Frontal cortex (tissue), 3 donors: ENCODE measurements at regions not wholly inside any gene's neighbourhood (a gene's known extent, or its start where the extent isn't known, plus 50 kb on each side); places are given as distances from the start of the nearest gene placed in this dataset.
"Not testable (repeated sequence)": the region's sequence is repeated elsewhere in the genome, so short reads cannot be mapped to it uniquely, and the experiment has no call there.

Experiments
- DNase-seq, 2 donors: peaks; one replicate each; pipeline ENCODE4 v3.0.0; 2012; ENCODE audit warnings: low spot score in 2 of 2
- FAIRE-seq: peaks from 2 replicates; lab custom pipeline; 2012; peaks lifted over from hg19 to GRCh38; lab: Jason Lieb, UNC
- donor health status: control.
- donor health status: control.
- donor health status: control.

DNA sequence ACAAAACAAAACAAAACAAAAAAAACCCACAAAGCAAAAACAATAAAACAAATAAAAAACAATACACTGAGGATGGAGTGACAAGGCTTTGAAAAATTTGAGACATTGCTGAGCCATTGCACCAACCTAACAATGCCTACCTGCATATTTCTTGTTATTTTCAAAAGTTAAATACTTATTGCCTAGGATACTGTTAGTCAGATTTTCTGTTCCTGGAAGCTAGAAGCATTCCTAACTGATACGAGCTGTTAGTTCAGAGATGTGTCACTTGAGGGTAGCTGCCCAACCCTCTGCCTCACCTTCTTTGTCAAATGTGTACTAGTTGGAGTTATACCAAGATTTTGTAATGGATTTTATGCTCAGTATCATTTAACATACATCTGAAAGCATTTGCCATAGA, 187.2 kb downstream of the TXNL1 start:
- FAIRE-seq, result no peak
- no peak for DNase-seq

DNA sequence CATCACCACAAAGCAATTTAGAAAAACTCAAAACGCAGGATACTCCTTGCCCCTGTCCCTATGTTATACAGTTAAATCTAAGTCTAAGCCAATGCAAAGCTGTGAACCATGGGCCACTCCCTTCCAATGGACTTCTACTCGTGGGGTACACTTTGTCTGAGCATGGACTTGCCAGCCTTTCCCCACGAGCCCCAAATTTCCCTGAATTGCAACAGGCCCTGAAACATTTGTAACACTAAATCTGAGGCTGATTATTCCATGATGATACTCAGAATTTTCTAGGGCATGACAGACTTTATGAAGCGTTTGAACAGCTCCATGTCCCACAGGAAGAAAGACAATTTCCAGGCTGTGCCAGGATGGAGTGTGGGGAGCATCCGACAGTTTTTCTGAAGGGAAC, 189.6 kb downstream of the TXNL1 start:
- DNase-seq (no peak), FAIRE-seq (no peak)

DNA sequence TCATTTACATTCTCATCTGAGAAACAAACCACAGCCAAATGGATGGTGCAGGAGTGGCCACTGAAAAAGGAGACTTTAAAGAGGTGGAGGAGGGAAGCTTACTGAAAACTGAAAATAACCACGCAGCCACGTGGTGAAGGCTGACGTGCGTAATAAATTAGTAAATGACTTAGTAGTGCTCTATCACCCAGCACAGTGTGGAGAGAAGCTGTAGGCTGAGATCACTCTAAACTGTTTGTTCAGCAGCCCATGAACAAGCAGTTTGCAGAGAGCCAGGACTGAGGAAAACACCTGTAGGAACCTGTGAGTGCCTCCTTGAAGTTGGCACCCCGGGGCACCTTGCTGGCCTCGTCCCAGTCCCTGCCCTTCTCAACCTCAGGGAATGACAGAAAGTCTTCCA, 193.0 kb downstream of the TXNL1 start:
- FAIRE-seq, result no peak
- no peak for DNase-seq

DNA sequence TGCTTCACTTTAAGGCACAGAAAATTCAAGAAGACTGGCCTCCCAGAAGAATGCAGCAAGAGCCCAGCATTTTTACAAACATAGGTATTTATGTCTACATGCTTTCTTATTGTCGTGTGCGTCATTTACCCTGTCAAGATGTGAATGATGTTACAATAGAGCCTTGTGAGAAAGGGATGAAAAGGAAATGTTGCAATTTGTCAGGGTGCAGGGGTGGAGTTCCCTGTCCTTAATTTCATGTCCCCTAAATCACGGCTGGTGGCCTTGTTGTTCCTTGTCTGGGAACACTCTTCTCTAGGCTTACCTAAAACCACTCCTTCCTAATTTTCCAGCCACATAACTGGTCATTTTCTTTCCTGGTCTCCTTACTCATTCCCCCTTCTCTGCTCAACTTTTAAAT, 194.2 kb downstream of the TXNL1 start:
- FAIRE-seq, result no peak
- no peak for DNase-seq

DNA sequence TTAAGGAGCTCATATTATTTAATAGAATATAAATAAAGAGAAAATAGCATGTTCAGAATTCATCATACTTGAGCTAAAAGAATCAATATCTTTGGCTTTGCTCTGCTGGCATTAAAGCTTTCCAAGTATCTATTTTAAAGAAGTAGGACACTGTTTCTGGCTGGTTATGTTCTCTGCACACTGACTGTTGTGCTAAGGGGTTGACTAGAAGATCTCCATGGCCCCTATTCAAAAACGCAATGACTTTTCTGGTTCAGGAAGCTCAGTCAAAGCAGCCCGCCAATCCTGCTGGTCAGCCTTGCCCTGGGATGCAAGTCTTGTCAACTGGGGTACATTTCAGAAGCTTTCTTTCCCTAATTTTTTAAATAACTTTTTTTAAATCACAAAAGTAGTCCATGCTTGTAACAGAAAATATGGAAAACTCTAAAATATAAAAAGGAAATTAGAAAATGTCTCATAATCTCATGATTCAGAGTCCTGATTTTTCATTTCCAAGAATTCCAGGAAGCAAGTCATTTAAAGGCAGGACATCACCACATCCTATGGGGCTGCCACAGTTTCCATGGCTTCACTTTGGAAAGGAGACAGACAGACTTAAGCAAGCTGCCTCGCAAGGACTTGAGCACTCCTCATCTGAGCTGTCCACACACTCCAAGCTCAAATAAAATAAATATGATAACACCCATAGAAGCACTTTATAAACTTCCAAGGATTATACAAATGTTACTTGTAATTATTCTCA, 195.1 kb downstream of the TXNL1 start:
- FAIRE-seq, result no peak
- DNase-seq, result no peak

DNA sequence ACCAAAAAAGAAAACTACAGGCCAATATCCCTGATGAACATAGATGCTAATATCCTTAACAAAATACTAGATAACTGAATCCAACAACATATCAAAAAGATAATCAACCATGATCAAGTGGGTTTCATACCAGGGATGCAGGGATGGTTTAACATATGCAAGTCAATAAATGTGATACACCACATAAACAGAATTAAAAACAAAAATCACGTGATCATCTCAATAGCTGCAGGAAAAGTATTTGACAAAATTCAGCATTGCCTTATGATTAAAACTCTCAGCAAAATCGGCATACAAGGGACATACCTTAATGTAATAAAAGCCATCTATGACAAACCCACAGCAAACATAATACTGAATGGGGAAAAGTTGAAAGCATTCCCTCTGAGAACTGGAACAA, 199.9 kb downstream of the TXNL1 start:
- DNase-seq, FAIRE-seq: not testable (repeated sequence)

DNA sequence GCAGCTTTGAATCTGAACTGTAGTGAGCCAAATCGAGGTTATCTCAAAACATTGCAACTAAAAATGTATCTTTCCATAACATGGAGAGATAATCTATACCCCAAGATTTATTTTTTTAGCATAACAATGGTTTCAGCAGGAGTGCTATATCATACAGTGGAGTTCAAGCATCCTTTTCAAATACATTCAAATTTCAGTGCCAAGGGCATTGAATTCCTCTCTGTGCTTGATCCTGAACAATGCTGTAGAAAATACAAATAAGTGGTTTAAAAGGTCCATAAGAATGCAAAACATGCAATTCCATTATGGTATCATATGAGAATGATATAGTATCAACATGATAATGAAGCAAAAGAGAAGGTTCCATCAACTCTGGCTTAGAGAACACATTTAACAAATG, 201.7 kb downstream of the TXNL1 start:
- FAIRE-seq (no peak), DNase-seq (no peak)

DNA sequence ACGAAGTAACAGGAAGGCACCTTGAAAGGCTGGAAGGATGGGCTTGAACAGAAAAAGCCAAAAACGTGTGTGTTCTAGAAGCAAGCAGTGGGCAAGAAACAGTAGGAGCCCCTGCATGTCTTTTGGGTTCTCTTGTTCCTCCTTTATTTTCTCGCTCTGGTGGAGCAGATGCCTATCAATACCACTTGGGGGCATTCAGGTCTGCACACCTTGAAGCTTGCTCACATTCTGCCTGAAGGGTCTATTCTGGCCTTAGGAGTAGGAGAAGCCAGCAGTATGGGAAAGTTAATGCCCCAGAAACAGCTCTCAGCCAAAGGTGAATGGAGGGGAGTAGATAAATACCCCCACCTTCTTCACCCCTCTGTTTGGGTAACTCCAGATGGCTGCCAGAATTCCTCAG, 204.5 kb downstream of the TXNL1 start:
- no peak for FAIRE-seq
- DNase-seq, result no peak

DNA sequence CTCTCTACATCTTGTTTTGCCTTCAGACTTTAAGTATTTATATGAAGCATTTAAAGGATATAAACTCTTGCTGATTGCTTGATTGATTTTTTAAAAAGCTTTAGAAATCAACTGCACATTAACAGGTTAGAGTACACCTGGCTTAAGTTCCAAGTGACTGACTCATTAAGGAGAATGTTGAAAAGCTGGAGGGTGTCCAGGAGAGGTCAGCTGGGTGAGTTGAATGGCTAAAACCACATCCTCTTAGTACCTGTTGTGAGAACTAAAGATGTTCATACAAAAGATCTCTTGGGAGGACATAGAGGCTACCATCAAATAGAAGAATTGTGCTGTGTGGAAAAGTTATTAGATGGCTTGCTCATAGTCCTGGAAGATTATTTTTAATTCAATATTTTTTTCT, 206.8 kb downstream of the TXNL1 start:
- DNase-seq, result no peak
- no peak for FAIRE-seq

DNA sequence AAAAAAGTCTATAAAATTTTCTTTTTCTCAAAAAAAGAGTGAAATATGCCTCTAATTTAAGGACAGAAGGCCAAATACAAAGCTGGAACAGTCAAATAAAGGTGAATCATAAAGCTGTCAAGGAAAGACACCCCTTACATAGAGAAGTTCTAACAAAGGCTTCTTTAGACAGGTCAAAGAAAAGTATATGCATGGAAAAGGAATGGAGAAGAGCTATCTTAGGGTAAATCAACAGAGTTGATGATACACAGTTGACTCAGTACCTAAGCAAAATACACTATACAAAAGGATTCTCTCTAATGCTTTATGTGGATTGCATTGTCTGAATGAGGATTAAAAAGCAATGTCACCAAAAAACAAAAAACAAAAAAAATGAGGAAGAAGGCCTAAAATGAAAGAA, 214.8 kb downstream of the TXNL1 start:
- DNase-seq (no peak), FAIRE-seq (no peak)

DNA sequence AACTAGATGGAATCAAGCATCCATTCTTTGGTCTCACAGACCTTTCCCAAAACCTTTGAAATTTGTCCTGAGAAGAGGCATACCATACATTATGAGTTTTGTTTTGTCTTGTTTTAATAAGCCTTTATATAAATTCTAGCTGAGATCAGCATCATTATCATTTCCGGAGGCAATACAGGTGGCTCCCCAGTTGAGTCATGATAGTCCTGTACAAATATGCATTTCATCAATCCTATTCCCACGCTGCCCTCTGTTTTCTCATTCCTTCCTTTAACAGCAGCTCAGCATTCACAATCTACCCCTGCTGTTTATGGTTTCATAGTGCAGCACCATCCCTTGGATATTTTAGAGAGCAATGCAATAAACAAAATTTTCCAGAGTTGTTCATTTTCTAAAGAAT, 216.7 kb downstream of the TXNL1 start:
- DNase-seq (no peak), FAIRE-seq (no peak)

DNA sequence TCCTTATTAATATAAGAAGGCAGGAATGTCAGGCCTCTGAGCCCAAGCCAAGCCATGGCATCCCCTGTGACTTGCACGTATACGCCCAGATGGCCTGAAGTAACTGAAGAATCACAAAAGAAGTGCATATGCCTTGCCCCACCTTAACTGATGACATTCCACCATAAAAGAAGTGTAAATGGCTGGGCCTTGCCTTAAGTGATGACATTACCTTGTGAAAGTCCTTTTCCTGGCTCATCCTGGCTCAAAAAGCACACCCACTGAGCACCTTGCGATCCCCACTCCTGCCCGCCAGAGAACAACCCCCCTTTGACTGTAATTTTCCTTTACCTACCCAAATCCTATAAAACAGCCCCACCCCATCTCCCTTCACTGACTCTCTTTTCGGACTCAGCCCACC, 217.5 kb downstream of the TXNL1 start:
- FAIRE-seq, DNase-seq: not testable (repeated sequence)

DNA sequence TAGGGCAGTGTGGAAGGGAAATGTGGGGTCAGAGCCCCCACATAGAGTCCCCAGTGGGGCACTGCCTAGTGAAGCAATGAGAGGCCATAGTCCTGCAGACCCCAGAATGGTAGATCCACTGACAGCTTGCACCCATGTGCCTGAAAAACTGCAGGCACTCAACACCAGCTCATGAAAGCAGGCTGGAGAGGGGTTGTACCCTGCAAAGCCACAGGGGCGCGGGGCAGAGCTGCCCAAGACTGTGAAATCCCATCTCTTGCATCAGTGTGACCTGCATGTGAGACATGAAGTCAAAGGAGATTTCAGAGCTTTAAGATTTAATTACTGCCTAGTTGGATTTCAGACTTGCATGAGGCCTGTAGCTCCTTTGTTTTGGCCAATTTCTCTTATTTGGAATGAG, 224.0 kb downstream of the TXNL1 start:
- DNase-seq, result no peak
- no peak for FAIRE-seq

DNA sequence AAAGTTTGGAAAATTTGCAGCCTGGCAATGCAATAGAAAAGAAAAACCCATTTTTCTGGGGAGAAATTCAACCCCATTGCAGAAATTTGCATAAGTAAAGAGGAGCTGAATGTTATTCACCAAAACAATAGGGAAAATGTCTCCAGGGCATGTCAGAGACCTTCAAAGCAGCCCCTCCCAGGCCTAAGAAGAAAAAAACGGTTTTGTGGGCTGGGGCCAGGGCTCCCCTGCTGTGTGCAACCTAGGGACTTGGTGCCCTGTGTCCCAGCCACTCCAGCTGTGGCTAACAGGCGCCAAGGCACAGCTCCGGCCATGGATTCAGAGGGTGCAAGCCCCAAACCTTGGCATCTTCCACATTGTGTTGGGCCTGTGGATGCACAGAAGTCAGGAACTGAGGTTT, 224.5 kb downstream of the TXNL1 start:
- FAIRE-seq (no peak), DNase-seq (no peak)

DNA sequence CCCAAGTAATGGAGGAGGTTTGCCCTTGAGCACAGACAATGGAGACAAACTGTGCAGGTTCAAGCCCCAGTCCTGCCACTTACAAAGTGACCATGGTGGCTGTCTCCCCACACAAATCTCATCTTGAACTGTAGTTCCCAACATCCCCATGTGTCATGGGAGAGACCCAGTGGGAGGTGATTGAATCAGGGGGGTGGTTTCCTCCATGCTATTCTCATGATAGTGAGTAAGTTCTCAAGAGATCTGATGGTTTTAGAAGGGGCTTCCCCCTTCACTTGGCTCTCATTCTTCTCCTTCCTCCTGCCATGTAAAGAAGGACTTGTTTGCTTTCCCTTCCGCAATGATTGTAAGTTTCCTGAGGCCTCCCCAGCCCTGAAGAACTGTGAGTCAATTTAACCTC, 225.4 kb downstream of the TXNL1 start:
- FAIRE-seq (no peak), DNase-seq (no peak)

DNA sequence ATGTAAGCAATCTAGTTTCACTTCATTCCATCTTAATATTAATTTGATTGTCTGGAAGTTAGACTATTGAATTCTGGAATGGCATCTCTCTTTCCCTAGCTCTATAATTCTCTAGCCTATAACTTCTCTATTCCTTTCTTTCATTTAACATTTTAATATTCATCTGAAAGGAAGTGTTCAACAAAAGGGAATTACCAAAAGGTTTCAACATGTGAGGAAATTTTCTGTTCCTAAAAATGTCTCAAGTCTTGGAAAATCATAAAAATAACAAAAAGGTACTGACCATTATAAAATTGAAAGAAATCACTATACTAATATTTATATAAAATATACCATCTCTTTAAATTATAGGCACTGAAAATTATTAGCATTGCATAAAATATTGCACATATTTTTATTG, 228.7 kb downstream of the TXNL1 start:
- DNase-seq (no peak), FAIRE-seq (peak; percentile 39)

DNA sequence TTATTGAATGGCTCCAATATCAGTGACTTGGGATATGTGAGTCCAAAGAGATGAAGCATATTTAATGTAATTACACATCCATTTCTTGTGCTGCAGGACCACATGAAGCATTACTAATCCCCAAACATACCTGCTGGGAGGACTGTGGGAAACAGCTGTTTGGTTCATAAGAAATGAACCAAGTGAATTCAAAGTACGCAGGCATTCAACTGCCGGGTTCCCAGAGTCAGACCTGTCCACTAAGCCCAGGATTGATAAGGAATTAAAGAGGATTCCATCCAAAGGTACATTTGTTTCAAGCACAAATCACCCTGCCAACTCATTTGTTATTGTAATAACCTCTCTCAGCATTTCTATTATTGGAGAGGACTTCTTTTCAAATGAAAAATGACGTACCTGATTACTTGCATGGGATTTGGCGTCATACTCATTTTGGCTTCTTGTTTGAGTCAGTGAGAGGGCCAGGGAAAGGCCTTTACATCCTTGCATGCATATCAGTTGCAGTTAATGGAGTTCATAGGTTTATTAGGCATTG, 230.7 kb downstream of the TXNL1 start:
- DNase-seq (no peak), FAIRE-seq (no peak)

DNA sequence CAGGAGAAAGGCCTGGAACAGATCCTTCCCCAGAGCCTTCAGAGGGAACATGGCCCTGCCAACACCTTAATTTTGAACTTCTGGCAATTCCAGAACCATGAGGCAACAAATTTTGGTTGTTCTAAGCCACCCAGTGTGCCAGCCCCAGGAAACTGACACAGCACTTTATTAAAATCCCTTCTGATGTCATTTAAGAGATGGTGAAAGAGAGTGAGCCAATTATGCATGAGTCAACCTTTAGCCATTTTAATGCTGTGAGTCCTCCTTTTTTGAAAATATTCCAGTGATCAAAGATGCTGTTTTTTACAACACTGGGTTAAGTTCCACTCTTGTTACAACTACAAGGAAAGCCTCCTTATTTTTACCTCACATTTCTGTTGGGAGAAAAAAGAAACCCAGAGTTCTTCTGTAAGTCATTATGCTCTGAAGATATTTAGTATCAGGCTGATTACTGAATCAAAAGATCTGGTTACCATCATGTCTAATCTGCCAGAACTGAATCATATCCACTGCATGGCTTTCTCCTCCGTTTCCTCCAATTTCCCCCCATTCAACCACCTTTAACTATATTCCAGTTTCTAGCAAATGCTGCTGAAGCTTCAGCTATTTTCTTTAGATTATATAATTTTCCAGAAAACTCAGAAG, 235.4 kb downstream of the TXNL1 start:
- FAIRE-seq, result no peak

DNA sequence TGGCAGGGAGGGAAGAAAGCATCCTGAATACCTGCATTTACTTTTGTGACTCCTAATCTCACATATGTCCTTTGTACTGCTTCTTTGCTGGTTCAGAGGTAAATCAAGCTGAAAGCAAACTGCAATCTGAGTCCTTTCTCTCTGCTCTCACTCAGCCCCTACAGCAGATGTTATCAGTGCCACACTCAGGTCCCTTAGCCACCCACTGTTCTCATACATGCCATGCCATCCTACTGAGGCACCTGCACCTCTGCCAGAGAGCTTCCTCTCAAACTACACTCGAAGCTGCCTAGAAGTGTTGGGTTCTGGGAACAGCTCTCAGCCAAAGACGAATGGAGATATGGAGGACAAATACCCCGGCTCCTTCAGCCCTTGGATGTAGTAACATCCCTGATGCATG, 244.5 kb downstream of the TXNL1 start:
- DNase-seq (no peak), FAIRE-seq (no peak)

More for the DNA sequence above, 235.4 kb downstream of the TXNL1 start:
- no peak for DNase-seq

DNA sequence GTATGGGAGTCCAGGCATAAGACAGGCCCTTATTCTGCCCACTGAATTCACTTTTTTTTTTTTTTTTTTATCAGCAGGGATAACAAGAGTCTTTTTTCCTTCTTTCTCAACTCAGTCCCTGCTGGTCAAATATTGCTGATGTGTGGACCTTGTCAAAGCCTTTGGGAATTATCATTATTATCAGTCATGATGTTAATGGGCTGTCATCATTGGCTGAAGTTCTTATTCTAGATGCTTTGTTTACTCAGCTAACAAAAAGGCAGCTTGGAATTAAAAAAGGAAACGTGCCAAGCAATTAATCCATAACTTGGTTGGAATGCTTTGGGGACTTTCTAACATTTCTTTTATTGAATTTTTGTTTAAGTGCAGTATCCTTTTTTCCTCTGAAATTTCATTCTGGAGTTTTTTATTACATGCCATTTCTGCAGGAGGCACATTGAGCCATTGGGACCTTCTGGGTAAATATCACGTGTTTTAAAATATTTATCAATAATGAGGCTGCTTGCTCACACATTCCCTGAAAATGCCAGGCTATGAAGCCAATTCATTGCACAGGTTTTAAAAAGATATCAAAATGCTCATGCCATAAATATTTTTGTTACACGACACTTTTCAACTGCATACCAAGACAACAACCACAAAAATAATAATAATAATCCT, 246.3 kb downstream of the TXNL1 start:
- DNase-seq, result no peak
- no peak for FAIRE-seq

DNA sequence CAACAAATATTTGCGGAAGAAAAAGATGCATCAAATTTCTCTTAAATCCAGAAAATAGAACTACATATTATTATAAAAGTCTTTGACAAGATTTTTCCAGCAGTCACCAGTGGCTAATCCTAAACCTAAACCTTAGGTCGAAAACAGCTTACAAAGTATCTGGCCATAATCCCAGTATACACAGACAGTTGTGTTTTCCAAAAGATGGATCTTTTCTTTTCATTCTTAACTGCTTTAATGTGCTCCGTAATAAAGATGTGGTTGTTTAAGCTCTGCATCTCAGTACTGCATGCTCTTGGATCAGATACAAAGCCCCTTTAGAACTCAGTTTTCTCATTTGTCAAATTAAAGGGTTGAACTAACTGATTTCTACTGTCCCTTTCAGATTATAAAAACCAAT, 247.8 kb downstream of the TXNL1 start:
- DNase-seq (no peak), FAIRE-seq (no peak)
